ENCODE measurements at regions not wholly inside any gene's neighbourhood (a gene's known extent, or its start where the extent isn't known, plus 50 kb on each side); places are given as distances from the start of the nearest gene placed in this dataset.

DNA sequence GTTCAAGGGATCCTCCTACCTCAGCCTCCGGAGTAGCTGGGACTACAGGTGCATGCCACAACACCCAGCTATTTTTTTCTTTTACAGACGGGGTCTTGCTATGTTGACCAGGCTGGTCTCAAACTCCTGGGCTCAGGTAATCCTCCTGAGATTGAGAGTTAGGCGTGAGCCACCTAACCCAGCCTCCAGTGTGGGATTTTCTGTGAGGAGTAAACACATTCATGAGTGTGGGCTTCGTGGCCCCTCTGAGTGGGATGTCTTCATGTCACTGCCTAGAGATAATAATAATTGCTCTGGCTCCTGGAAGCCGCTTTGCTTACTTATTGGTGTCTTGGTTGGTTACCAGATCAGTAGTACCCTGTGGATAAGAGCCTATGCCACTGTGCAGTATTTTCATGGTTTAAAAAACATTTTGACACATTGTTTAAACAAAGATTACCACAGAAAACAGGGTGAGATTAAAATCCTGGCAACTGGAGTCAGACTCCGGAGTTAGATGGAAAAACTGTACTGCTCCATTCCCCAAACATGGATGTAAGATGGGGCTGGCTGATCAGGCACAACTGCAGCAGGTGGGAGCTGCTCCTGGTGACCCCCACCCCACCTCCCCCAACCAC lies 159.1 kb upstream of the RAB4A start:
- no peak for DNase-seq (ENCODE audit: low spot score)

DNA sequence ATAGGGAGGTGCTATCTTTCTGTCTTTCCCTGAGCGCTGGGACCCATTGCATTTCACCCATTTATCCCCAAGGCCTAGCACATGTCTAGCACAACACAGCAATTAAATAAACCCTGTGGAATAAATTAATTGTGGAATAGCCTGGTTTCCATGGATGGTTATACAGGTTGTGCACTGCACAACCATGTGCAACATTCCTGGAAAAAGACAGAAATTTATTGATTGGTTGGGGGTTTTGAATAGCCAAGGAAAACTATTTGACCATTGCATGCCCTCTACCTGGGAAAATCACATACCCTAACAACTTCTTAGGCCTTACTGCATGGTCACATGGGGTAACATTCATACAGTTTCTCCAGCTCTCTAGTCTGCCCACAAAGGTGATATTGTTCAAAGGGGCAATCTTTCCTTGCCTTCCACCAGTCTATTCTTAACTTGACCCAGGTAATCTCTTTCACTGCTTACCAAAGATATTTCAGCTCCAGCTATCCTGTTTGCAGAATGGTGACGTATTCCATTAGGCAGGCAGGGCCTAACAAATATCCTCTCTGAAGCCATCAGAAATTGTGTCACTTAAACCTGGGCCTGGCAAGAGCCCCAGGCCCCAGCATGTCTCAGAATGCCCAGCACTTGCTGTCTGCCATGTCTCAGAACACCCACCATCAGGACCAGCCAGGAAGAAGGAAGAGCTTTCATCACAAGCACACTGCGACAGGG lies 157.9 kb upstream of the RAB4A start:
- no peak for DNase-seq (ENCODE audit: low spot score)

DNA sequence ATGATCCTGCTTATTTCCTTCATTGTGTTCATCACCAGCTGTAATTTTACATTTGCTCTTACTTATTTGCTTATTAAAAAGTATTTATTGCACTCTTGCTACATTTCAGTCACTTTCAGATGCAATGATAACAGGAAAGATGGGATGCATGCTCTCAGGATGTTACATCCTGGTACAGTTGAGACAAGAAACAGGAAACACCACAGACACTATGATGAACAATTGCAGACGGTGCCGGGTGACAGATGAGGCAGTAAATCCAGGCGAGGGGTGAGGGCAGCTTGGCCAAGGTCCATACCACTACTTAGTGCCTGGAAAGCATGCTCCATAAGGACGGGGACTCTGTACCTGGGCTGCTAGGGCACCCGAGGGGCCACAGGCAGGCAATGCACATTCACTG lies 156.6 kb upstream of the RAB4A start:
- no peak for DNase-seq (ENCODE audit: low spot score)

DNA sequence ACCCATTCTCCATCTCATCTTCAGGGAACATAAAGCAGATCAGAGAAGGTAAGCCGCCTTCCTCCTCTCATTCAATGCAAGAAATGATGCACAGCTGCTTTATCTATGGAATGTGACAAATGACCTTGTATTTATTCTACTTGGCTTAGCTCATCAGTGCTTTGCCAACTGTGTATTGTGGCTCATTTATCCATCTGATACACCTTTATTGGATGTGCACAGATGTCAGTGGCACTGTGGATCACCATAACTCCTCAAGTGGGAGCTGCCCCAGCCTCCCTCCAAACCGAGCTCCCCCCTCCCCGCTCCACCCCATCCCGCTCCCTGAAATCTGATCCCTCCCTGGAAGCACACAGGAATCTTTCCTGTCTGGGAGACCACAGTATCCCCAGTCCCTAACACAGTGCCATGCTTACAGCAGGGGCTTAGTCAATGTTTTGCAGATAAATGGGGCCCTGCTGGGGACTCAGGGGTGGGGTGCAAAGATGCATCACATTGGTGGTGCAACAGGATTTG lies 156.0 kb upstream of the RAB4A start:
- peak; percentile 75 for DNase-seq (ENCODE audit: low spot score)

DNA sequence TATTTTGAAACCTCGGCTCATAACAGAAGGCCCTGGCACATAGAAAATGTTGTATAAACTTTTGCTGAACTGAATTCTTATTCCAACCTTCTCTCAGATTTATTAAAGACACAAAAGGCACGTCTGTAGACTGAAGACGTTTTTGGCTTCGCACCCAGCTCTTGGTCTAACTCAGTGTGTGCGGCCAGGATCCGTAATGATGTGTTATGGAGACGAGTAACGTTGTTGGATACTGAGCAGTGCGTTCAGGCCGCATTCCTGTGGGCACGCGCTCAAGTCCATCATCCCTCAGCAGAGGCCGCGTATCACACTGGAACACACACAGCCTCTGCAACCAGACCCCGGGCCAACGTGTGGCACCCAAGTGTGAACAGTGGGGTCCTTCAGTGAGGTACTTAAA lies 154.8 kb upstream of the RAB4A start:
- no peak for DNase-seq (ENCODE audit: low spot score)

DNA sequence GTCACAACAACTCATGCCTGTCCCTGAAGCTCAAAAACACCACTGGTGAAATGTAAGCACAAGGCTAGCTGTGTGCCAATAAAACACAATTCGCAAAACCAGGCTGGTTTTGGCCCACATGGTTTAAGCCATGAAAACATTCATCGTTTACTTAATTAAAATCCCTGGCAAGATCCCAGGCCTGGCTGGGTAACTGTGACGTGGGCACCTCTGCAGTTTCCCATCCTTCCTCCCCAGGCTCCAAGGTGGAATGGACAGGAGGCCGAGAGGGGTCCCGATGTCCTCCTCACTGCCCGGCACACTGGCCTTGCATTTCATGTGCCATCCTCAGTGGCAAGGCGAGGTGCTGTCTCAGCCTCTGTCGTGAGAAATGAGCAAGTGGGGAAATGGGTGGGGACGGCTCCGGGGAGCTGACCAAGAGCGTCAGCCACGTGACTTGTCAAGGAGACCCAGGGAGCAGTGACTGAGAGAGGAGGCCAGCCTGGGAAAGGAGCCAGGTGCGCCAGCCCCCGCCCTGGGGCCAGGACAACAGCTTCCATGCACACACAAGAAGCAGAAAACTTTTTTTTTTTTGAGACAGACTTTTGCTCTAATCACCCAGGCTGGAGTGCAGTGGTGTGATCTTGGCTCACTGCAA lies 153.1 kb upstream of the RAB4A start:
- no peak for DNase-seq (ENCODE audit: low spot score)

DNA sequence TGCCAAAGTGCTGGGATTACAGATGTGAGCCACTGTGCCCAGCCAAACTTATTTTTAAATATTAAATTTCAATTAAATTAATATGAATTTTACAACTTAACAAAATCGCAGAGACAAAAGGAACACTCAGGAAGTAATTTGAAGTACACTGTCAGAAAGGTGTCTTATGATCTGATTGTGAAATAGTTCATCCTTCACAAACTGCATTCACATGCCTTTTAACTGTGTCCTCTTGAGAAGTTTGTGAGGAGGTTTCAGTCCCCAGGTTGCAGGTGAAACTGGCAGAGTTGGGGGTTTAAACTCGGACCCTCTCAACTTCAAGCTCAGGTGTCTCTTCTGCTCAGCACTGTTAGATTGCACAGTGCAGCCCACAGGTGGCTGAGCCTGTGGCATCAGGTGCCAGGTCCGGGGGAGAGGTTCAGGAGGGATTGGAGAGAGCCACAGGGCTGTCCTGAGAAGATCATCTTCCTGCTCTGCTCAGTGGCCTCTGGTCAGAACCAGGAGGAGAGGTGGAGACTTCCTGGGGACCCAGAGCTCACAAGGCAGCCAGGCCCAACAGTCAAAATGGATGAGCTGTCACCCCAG lies 152.3 kb upstream of the RAB4A start:
- DNase-seq (ENCODE audit: low spot score): no peak

DNA sequence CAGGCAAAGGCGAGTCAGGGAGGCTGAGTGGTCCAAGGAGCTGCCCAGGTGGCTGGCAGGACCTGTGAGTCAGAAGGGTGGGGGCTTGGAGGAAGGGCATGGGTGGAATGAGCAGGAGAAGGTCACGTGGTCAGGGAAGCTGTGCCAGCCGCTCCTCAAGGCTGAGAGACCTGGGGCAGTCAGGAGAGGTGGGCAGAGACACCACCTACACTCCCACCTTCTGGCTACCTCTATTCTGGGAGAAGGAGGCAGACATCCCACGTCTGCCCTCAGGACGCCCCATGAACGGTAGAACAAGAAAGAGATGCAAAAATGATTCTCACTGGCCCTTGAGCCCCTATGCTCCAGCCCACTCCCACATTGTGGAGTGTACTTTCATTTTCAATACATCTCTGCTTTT lies 151.8 kb upstream of the RAB4A start:
- no peak for DNase-seq (ENCODE audit: low spot score)

DNA sequence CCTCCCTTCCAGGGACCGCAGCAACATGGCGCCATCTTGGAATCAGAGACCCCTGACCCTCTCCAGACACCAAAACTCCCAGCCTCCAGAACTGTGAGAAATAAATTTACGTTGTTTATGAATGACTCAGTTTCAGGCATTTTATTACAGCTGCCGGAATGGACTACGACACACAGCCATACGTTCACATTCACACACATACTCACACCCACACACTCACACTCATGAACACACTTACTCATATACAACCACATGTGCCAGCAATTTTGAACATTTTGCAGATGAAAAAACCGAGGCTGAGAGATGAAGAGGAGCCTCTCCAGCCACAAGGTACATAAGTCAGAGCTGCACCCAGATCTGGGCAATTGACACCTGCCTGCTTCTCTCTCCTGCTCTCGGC lies 151.0 kb upstream of the RAB4A start:
- no peak for DNase-seq (ENCODE audit: low spot score)

DNA sequence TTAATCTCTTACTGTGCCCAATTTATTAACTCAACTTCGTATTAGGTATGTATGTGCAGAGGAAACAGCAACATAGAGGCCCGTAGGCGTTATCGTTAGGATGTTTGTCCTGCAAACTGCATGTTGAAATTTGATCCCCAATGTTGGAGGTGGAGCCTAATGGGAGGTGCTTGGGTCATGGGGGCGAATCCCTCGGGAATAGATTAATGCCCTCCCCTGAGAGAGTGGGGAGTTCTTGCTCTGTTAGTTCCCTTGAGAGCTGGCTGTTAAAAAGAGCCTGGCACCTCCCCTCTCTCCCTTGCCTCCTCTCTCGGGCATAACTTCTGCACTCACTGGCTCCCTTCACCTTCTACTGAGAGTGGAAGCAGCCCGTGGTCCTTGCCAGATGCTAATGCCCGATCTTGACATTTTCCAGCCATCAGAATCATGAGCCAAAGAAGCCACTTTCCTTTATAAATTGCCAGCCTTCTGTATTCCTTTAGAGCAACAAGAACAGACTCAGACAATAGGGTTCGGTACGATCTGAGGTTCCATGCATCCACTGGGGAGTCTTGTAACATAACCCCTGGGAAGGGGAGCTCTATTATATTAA lies 149.0 kb upstream of the RAB4A start:
- no peak for DNase-seq (ENCODE audit: low spot score)

DNA sequence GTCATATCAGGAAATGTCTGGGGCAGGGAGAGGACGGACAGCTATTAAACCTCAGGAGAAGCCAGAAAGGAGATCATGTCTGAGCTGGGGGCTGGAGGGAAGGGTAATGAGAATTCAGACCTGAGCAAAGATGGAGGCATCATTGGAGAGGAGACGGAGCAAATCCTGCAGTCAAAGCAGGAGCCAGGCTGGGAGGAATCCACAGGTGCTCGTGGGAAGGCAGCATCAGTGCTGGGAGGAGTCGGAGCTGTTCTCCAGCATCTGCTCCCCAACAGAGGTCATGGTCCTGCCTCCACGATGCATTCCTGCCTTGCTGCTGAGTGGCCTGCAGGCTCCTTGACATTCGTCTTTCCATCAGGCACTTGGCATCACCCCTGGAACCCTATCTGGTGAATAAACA lies 148.3 kb upstream of the RAB4A start:
- DNase-seq (ENCODE audit: low spot score): no peak

DNA sequence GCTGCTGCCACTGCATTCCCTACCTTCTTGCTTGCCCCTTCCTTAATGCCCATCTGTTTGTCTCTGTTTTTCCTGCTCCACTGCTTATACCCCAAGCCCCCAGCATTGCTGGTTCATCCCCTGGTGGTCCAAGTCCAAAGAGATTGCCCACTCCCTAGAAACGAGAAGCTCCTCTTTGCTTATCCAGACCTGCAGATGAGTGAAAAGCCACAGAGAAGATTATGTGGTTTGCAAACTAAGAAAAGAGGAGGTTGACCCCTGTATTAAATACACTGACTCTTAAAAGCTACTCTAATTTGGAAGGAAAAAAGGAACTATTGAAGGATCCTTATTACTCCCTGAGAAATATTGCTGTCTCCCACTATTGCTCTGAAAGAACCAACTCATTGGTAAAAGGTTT lies 146.8 kb upstream of the RAB4A start:
- no peak for DNase-seq (ENCODE audit: low spot score)

DNA sequence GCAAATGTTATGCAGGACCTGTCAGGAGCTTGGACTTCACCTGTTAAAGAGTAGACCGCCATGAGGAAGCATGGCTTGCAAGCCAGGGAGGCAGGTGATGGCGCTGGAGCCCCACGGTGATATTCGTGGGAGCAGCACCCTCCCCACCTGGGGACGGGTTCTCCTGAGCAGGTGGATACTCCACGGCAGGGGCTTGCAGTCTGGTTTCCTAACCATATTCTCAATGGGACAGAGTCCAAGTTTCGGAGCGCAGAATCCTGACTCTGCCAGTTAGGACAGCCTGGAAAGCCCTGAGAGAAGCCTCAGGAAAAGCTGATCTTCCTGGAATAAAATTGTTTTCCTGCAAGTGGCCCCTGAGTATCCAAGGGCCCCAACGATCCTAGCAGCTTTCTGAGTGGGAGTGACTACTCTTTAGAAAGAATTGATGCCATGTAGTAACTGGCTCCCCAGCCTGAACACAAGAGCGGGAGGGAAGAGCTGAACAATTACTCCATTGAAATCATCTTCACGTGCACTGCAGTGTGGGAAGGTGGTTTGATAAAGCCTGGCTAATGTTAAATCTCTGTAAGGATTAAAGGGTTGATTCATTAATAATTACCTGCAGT lies 146.3 kb upstream of the RAB4A start:
- no peak for DNase-seq (ENCODE audit: low spot score)

DNA sequence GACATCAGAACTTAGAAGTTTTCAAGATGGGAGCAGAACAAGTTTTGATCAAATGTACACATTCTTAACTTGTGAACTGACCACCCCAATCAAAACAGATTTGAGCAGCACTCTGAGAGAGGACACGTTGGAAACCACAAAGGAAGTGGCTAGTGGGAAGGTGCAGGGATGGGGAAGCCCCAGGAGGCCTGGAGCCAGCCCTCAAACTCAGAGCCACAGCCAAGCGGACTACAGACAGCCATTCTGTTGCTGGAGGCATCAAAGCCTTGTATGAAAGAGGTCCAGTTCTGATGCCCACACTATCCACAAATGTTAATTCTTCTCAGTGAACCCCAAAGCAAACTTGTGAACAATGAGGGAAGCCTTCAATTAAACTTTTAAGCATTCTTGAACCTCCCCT lies 143.6 kb upstream of the RAB4A start:
- DNase-seq (ENCODE audit: low spot score): no peak

DNA sequence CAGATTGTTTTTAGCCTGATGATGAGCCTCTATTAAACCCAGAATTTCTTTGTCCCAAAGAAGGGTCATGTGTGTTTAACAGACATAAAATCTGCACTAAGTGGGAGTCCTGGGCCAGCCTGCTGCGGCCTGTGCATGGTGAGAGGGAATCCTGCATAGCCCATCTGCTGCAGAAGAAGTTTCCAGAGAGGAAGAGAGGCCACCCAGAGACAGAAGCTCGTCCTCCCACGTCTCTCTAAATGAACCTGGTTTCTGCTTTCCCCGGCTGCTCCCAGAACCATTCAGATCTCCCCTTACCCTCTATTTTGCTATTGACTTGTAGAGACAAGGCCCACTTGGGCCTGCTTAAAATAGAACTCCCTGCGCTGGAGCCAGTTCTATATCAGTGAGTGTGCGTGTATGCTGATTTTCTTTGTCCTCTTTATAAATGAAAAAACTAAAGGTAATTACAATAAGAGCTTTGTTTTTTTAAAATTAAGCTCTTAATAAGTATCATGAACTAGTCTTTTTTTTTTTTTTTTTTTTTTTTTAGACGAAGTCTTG lies 142.8 kb upstream of the RAB4A start:
- DNase-seq (ENCODE audit: low spot score): no peak

DNA sequence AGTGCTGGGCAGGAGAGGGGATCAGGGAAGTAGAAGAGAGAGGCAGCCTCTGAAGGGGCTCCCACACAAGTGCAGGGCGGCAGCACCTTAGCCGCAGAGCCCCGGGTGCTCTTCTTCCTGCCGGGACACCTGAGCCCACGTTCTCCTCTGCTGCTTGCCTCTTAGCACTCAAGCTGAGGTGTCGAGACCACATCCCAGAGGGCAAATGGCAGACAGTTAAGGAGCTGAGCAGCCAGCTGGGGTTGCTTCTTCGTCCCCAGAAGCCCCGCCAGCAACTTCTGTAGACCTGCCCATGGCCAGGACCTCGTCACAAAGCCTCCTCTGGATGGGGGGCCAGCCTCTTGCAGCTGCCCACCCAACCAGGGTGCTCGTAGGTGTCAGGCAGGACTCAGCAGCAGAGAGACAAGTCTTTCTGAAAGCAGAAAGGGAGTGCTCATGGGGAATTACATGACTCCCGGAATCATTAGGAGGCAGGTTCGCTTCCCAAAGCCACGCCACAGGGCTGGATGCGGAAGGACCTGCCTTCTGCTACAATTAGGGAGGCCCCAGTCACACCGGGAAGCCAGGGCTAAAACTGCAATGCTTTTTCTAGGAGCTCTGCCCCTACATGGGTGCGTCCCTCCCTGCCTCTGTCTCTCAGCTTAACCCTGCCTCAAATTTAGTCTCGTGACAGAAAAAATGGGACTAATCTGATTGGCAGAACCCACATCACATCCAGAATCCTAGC lies 141.4 kb upstream of the RAB4A start:
- no peak for DNase-seq (ENCODE audit: low spot score)

DNA sequence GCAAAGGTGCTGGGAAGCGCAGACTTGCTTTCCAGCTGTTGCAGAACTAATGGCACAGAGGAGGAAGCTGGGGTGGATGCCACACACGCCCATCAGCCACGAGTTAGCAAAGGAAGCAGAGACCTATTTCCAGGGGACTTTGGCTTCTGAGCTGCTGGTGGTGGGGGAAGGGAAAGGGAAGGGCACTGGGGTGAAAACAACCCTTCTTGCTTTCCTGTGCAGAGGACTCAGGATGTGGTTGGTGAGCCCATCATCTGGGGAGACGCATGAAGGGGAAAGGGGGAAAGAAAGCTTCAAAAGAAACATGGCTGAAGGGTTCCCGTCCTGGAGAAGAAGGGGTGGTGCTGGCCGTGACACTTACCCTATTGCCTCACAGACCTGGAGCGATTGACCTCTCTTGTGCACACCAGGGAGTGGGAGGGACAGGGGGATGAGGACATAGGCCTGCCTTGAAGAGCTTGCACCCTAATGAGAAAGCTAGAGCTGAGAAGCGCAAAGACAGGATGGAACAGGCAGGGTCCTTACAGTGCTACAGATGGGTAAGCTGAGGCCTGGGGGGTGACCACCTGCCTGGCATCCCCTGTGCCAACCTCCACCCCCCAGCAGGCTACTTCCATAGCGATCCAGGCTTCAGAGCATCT lies 140.8 kb upstream of the RAB4A start:
- no peak for DNase-seq (ENCODE audit: low spot score)

DNA sequence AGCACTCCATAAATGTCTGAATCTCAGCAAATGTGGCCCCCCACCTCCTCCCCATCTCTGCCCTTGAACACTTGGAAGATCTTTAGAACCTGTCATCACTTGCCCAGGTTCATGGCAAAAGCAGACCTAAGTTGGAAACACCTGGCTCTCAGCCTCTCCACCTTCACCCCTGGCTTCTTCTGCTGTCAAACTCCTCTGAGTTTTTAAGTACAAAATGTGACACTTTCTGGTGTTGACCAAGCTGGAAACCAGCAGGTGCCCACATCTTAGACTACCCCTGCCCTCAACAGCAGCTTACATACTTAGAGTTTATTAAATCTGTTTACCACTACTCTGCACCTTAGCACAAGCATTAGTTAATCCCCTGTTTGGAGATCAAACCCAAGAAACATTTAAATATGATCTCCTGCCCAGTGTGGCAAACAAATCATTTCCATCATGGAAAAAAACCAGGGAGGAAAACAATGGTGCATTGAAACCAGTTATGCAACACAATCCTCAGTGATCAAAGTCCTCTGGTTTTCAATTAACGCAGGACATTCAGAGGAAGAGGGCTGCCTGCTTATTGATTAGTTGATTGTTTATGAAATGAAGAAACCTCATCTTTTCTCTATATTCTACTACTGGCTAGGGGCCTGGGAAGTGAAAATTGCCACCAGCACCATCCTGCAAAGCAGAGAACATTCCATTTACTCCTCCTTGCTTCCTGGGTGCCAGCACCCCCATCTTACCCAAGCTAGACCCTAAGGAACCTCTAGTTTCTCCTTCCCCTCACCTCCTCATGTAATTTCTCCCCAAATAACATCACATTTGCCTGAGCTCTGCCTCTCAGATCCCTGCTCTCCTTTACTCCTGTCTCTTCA lies 139.4 kb upstream of the RAB4A start:
- DNase-seq (ENCODE audit: low spot score): no peak

DNA sequence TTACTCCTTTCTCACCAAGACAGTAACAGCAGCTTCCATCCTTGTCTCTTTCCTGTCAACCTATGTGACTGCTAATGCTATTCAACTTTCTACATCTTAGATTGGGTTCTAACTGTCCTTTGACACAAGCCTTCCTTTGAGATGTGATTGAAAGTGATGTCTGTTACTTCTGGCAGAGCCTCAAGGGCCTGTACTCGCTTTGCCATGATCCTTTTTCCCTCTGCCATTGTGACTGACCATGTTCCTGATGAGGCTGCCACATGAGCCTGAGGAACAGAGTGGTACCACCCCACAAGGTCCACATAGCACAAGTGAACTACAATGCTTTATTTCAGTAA lies 138.8 kb upstream of the RAB4A start:
- no peak for DNase-seq (ENCODE audit: low spot score)

DNA sequence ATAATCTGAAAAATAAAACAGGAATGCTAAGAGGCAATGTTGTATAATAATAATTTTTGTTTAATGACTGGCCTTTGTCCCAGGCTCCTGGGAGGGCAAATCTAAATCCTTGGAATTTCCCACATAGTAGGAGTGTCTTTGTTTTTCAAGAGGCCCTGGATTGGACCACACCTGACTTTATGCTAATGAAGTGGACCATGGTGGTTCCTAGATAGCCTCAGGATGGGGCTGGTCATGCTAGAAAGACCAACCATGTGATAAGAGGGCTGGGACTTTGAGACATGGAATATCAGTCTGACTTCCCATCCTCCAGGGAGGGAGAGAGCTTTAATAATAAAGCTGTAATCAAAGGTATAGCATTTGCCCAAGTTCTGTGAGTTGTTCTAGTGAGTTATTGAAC lies 138.2 kb upstream of the RAB4A start:
- DNase-seq (ENCODE audit: low spot score): no peak

All from iPS-NIHi11 (cell line).